Psoas muscle (tissue), 7 donors: ENCODE measurements at regions not wholly inside any gene's neighbourhood (a gene's known extent, or its start where the extent isn't known, plus 50 kb on each side); places are given as distances from the start of the nearest gene placed in this dataset.

Source experiments
- ATAC-seq, 4 donors: fragments of 200-7000 bp; cut with Tn5 transposase; one replicate each; pipeline ENCODE4 v1.9.1; 2020; ENCODE audit warnings: moderate library complexity in 3 of 4, mild to moderate bottlenecking in 2 of 4
- DNase-seq, 2 donors: peaks; one replicate each; pipeline ENCODE4 v3.0.0-alpha.2; 2020
- H3K27ac ChIP-seq: fragments of 200-600 bp; one replicate; pipeline ENCODE4 v1.8.0; 2022
- H3K27me3 ChIP-seq, 3 donors: fragments of 200-600 bp in 1 of 3; one replicate each; pipeline versions ENCODE4 v1.6.1 to v1.8.0; 2013 to 2022; ENCODE audit warnings: low read length in 2 of 3, mild to moderate bottlenecking in 2 of 3, moderate library complexity in 1 of 3; ENCODE audit not compliant: insufficient read depth in 3 of 3
- H3K36me3 ChIP-seq, 2 donors: fragments of 200-600 bp in 1 of 2; one replicate each; pipeline versions ENCODE4 v1.6.1 to v1.8.0; 2013 to 2022; ENCODE audit warnings: low read depth in 1 of 2, mild to moderate bottlenecking in 1 of 2, moderate library complexity in 1 of 2; ENCODE audit not compliant: insufficient read depth in 1 of 2
- H3K4me1 ChIP-seq: fragments of 200-600 bp; one replicate; pipeline ENCODE4 v1.8.0; 2022
- H3K4me3 ChIP-seq: fragments of 200-600 bp; one replicate; pipeline ENCODE4 v1.8.0; 2022; ENCODE audit warnings: mild to moderate bottlenecking
- H3K9me3 ChIP-seq: fragments of 200-600 bp; one replicate; pipeline ENCODE4 v1.8.0; 2022
- CTCF ChIP-seq: fragments of 200-600 bp; IDR thresholded peaks from one replicate; pipeline ENCODE4 v1.8.0; 2022; ENCODE audit warnings: antibody characterized with exemption
- WGBS, 3 donors: extraction: QIAGEN DNeasy Blood & Tissue Kit; methylation state at CpG; one replicate each; pipeline versions ENCODE4 v1.1.6 to v1.1.7; 2013; 5-methylcytosine and 5-hydroxymethylcytosine counted together
- intact Hi-C, 2 donors: fragments of 100-400 bp; cut with DNase I; formaldehyde crosslinking; loops; one replicate each; pipeline versions ENCODE4 v1.11.0 to v1.14.2; 2022
- donor health status: healthy with polysubstance abuse.
- donor health status: DM: no; HTN: no; CAD: no; lungs with moderate emphysema.
- donor health status: Bipolar disorder and iron deficiency.
- donor health status: healthy.
- donor health status: DM: yes; HTN: yes; CAD: no.
- donor health status: DM: no; HTN: no; CAD: no.
- donor health status: DM: yes; HTN: yes; CAD: no.

GRCh38 chr2:34306745-34307144 lies 707.6 kb upstream of the FAM98A start:
- Histone ChIP-seq H3K4me1 (no peaks in the 10 kb centered on the region), H3K27me3 (no peaks in the 10 kb centered on the region), H3K4me3 (no peak overlapping the region), H3K9me3 (no peaks in the 10 kb centered on the region), H3K36me3 (no peaks in the 10 kb centered on the region), H3K27ac (no peak overlapping the region)
- no peak for TF ChIP-seq CTCF
- ATAC-seq (no peak), DNase-seq (no peak)
- intact Hi-C loops = no loop called here

- H3K4me3 ChIP-seq = no peak overlapping the region
- no peak overlapping the region for H3K27ac ChIP-seq
- intact Hi-C loops = no loop called here
- no peaks in the 10 kb centered on the region for H3K9me3 ChIP-seq
- 40 to 47% (median 43%) methylated on average over 3 of the region's 3 CpGs for WGBS, 3 donors
- no peaks in the 10 kb centered on the region for H3K36me3 ChIP-seq
- H3K4me1 ChIP-seq = no peaks in the 10 kb centered on the region
- DNase-seq (no peak), ATAC-seq (no peak)
- H3K27me3 ChIP-seq = no peaks in the 10 kb centered on the region
- no peak for TF ChIP-seq CTCF
Measured at GRCh38 chr2:34305587-34305986, 706.5 kb upstream of the FAM98A start.

GRCh38 chr2:34294961-34295360 lies 695.9 kb upstream of the FAM98A start:
- H3K27me3 ChIP-seq = no peaks in the 10 kb centered on the region
- TF ChIP-seq CTCF = no peak

GRCh38 chr2:34291076-34291475 lies 692.0 kb upstream of the FAM98A start:
- intact Hi-C loops = no loop called here
- DNase-seq (no peak), ATAC-seq (no peak)
- Histone ChIP-seq H3K4me1 (no peaks in the 10 kb centered on the region), H3K27me3 (no peaks in the 10 kb centered on the region), H3K9me3 (no peaks in the 10 kb centered on the region), H3K27ac (no peak overlapping the region), H3K4me3 (no peak overlapping the region), H3K36me3 (no peaks in the 10 kb centered on the region)
- TF ChIP-seq CTCF = no peak
- 68 to 81% (median 72%) methylated on average over 1 of the region's 1 CpG for WGBS, 3 donors

More at GRCh38 chr2:34294961-34295360, 695.9 kb upstream of the FAM98A start:
- no peak for DNase-seq
- 87 to 90% (median 89%) methylated on average over 4 of the region's 4 CpGs for WGBS, 3 donors
- intact Hi-C loops = no loop called here
- no peaks in the 10 kb centered on the region for H3K4me1 ChIP-seq
- ATAC-seq = no peak
- H3K9me3 ChIP-seq = no peaks in the 10 kb centered on the region
- H3K27ac ChIP-seq = no peak overlapping the region
- H3K4me3 ChIP-seq = no peak overlapping the region
- H3K36me3 ChIP-seq = no peaks in the 10 kb centered on the region

- DNase-seq = no peak
- no peaks in the 10 kb centered on the region for H3K36me3 ChIP-seq
- no peaks in the 10 kb centered on the region for H3K4me1 ChIP-seq
- no peak overlapping the region for H3K27ac ChIP-seq
- no peak for ATAC-seq
- TF ChIP-seq CTCF = no peak
- H3K4me3 ChIP-seq = no peak overlapping the region
- no peaks in the 10 kb centered on the region for H3K27me3 ChIP-seq
- intact Hi-C loops = no loop called here
- H3K9me3 ChIP-seq = no peaks in the 10 kb centered on the region
Measured at GRCh38 chr2:34288016-34288415, 688.9 kb upstream of the FAM98A start.
